ENCODE measurements at regions not wholly inside any gene's neighbourhood (a gene's known extent, or its start where the extent isn't known, plus 50 kb on each side); places are given as distances from the start of the nearest gene placed in this dataset.

DNA sequence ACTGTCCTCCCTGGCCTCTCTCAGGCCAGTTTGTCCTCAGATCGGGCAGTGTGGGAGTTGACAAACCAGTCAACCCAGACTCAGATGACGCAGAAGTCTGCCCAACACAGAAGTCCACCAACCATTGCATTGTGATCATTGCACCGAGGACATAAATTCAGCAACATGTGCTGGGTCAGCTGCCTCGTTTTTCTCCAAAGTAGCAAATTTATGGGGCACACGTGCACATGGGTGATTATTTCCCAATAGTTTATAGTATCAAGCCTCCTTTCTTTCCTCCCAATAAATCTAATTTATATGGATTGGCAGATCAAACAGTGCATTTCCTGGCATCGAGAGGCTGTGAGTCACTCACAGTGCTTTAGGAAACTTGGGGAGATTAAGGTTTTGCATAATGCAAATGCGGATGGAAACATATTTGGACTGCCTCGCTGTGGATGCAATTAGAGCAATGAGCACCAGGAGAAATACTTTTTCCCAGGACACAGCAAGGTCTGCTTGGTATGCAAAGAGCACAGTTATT lies 413.7 kb upstream of the SULF2 start:
- H2BK15ac ChIP-seq (ENCODE audit: low read depth, poor library complexity, severe bottlenecking): no peak overlapping the region
- no peak overlapping the region for H3K4ac ChIP-seq (ENCODE audit: low read depth in 1 of 2, low read length in 2 of 2)
- WGBS: 77% methylated on average over 8 of the region's 8 CpGs
- H3K36me3 ChIP-seq (ENCODE audit: control insufficient read depth in 1 of 2, insufficient read depth in 2 of 2, low read depth in 1 of 2, low read length in 2 of 2): no peaks in the 10 kb centered on the region
- no peak overlapping the region for H2BK12ac ChIP-seq (ENCODE audit: low read length in 2 of 2)
- no peak overlapping the region for H2BK120ac ChIP-seq (ENCODE audit: low read depth, low read length)
- H3K27me3 ChIP-seq (ENCODE audit: control insufficient read depth in 1 of 2, insufficient read depth in 1 of 2, low read length in 2 of 2): peaks cover 8 to 71% of the 10 kb centered on the region in 2 experiments
- no peak overlapping the region for H3K27ac ChIP-seq (ENCODE audit: low read length, poor library complexity, severe bottlenecking)
- H4K8ac ChIP-seq (ENCODE audit: low read length): no peak overlapping the region
- H3K4me2 ChIP-seq (ENCODE audit: low read length, poor library complexity, severe bottlenecking): no peak overlapping the region
- H3K18ac ChIP-seq (ENCODE audit: low read depth in 1 of 2, low read length in 2 of 2): no peak overlapping the region
- peaks cover 3% of the 10 kb centered on the region for H3K4me1 ChIP-seq (ENCODE audit: control insufficient read depth, insufficient read depth, low read depth, low read length)
- H4K91ac ChIP-seq (ENCODE audit: low read length): no peak overlapping the region
- H2AK5ac ChIP-seq (ENCODE audit: low read length, severe bottlenecking): no peak overlapping the region
- H3K4me3 ChIP-seq (ENCODE audit: insufficient read depth in 1 of 2, low read depth in 1 of 2, low read length in 2 of 2): no peak overlapping the region
- no peak overlapping the region for H2AFZ ChIP-seq (ENCODE audit: low read depth, low read length)
- no peaks in the 10 kb centered on the region for H3K9me3 ChIP-seq (ENCODE audit: control insufficient read depth, low read length)
- H3K14ac ChIP-seq (ENCODE audit: low read length in 2 of 2): no peak overlapping the region
- H3K79me1 ChIP-seq (replicated peaks; ENCODE audit: low read length, poor library complexity, severe bottlenecking): no peaks in the 10 kb centered on the region
- no peak overlapping the region for H2BK5ac ChIP-seq (ENCODE audit: low read depth, low read length, poor library complexity, severe bottlenecking)
- DNase-seq: peak; percentile 57
- no peak overlapping the region for H3K9ac ChIP-seq (ENCODE audit: low read length)
- H3K23ac ChIP-seq (ENCODE audit: low read length in 2 of 2): no peak overlapping the region

DNA sequence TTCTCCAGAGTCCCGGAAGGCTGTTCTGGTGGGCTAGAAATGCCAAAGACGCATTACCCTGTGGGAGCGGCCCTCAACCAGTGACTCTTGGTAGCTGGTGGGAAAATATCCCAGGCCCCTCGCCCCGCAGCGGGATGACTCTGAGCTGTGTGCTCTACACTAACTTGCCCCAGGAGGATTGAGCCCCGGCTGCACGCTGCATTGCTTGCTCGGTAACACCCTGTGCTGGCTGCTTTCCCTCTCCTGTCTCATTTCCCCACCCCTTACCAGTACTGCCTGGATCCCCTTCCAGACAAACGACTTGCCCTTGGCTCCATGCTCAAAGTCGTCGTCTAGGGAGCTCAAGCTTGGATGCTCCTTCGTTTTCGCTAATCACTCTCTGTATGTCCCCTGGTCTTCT lies 411.8 kb upstream of the SULF2 start:
- H3K23ac ChIP-seq (ENCODE audit: low read length in 2 of 2): no peak overlapping the region
- WGBS: 88% methylated on average over 14 of the region's 14 CpGs

GRCh38 chr20:48196486-48196885 lies 411.2 kb upstream of the SULF2 start:
- Histone ChIP-seq H3K14ac (ENCODE audit: low read length in 2 of 2) (no peak overlapping the region), H4K8ac (ENCODE audit: low read length) (no peak overlapping the region), H2BK5ac (ENCODE audit: low read depth, low read length, poor library complexity, severe bottlenecking) (no peak overlapping the region), H3K4me1 (ENCODE audit: control insufficient read depth, insufficient read depth, low read depth, low read length) (peaks cover 3% of the 10 kb centered on the region), H3K79me1 (replicated peaks; ENCODE audit: low read length, poor library complexity, severe bottlenecking) (no peaks in the 10 kb centered on the region), H3K23ac (ENCODE audit: low read length in 2 of 2) (no peak overlapping the region), H3K4me2 (ENCODE audit: low read length, poor library complexity, severe bottlenecking) (no peak overlapping the region), H3K18ac (ENCODE audit: low read depth in 1 of 2, low read length in 2 of 2) (no peak overlapping the region), H3K4ac (ENCODE audit: low read depth in 1 of 2, low read length in 2 of 2) (no peak overlapping the region), H4K91ac (ENCODE audit: low read length) (no peak overlapping the region), H3K4me3 (ENCODE audit: insufficient read depth in 1 of 2, low read depth in 1 of 2, low read length in 2 of 2) (no peak overlapping the region), H3K36me3 (ENCODE audit: control insufficient read depth in 1 of 2, insufficient read depth in 2 of 2, low read depth in 1 of 2, low read length in 2 of 2) (no peaks in the 10 kb centered on the region), H2AK5ac (ENCODE audit: low read length, severe bottlenecking) (no peak overlapping the region), H3K27me3 (ENCODE audit: control insufficient read depth in 1 of 2, insufficient read depth in 1 of 2, low read length in 2 of 2) (peaks cover 4 to 60% of the 10 kb centered on the region in 2 experiments), H3K9me3 (ENCODE audit: control insufficient read depth, low read length) (no peaks in the 10 kb centered on the region), H3K9ac (ENCODE audit: low read length) (no peak overlapping the region), H2AFZ (ENCODE audit: low read depth, low read length) (no peak overlapping the region), H2BK120ac (ENCODE audit: low read depth, low read length) (no peak overlapping the region), H2BK15ac (ENCODE audit: low read depth, poor library complexity, severe bottlenecking) (no peak overlapping the region), H3K27ac (ENCODE audit: low read length, poor library complexity, severe bottlenecking) (no peak overlapping the region), H2BK12ac (ENCODE audit: low read length in 2 of 2) (no peak overlapping the region)
- 74% methylated on average over 10 of the region's 10 CpGs for WGBS
- no peak for DNase-seq

More for the DNA sequence above, 411.8 kb upstream of the SULF2 start:
- Histone ChIP-seq H2BK15ac (ENCODE audit: low read depth, poor library complexity, severe bottlenecking) (no peak overlapping the region), H3K4me2 (ENCODE audit: low read length, poor library complexity, severe bottlenecking) (no peak overlapping the region), H3K14ac (ENCODE audit: low read length in 2 of 2) (no peak overlapping the region), H3K79me1 (replicated peaks; ENCODE audit: low read length, poor library complexity, severe bottlenecking) (no peaks in the 10 kb centered on the region), H3K4me1 (ENCODE audit: control insufficient read depth, insufficient read depth, low read depth, low read length) (peaks cover 3% of the 10 kb centered on the region), H3K27me3 (ENCODE audit: control insufficient read depth in 1 of 2, insufficient read depth in 1 of 2, low read length in 2 of 2) (peaks cover 8 to 65% of the 10 kb centered on the region in 2 experiments), H3K9ac (ENCODE audit: low read length) (no peak overlapping the region), H2BK5ac (ENCODE audit: low read depth, low read length, poor library complexity, severe bottlenecking) (no peak overlapping the region), H2AK5ac (ENCODE audit: low read length, severe bottlenecking) (no peak overlapping the region), H2AFZ (ENCODE audit: low read depth, low read length) (no peak overlapping the region), H3K27ac (ENCODE audit: low read length, poor library complexity, severe bottlenecking) (no peak overlapping the region), H3K9me3 (ENCODE audit: control insufficient read depth, low read length) (no peaks in the 10 kb centered on the region), H3K4me3 (ENCODE audit: insufficient read depth in 1 of 2, low read depth in 1 of 2, low read length in 2 of 2) (no peak overlapping the region), H3K18ac (ENCODE audit: low read depth in 1 of 2, low read length in 2 of 2) (no peak overlapping the region), H3K4ac (ENCODE audit: low read depth in 1 of 2, low read length in 2 of 2) (no peak overlapping the region), H2BK120ac (ENCODE audit: low read depth, low read length) (no peak overlapping the region), H2BK12ac (ENCODE audit: low read length in 2 of 2) (no peak overlapping the region), H4K8ac (ENCODE audit: low read length) (no peak overlapping the region), H4K91ac (ENCODE audit: low read length) (no peak overlapping the region), H3K36me3 (ENCODE audit: control insufficient read depth in 1 of 2, insufficient read depth in 2 of 2, low read depth in 1 of 2, low read length in 2 of 2) (no peaks in the 10 kb centered on the region)
- DNase-seq: no peak

- DNase-seq: no peak
Measured at GRCh38 chr20:48196001-48196400, 410.7 kb upstream of the SULF2 start.

More at GRCh38 chr20:48196001-48196400, 410.7 kb upstream of the SULF2 start:
- H4K8ac ChIP-seq (ENCODE audit: low read length): no peak overlapping the region
- H3K27me3 ChIP-seq (ENCODE audit: control insufficient read depth in 1 of 2, insufficient read depth in 1 of 2, low read length in 2 of 2): peaks cover 0 to 55% of the 10 kb centered on the region in 2 experiments
- peaks cover 5% of the 10 kb centered on the region for H3K4me1 ChIP-seq (ENCODE audit: control insufficient read depth, insufficient read depth, low read depth, low read length)
- H3K79me1 ChIP-seq (replicated peaks; ENCODE audit: low read length, poor library complexity, severe bottlenecking): no peaks in the 10 kb centered on the region
- H2BK5ac ChIP-seq (ENCODE audit: low read depth, low read length, poor library complexity, severe bottlenecking): no peak overlapping the region
- WGBS: 69% methylated on average over 4 of the region's 5 CpGs
- H3K23ac ChIP-seq (ENCODE audit: low read length in 2 of 2): no peak overlapping the region
- H3K4me3 ChIP-seq (ENCODE audit: insufficient read depth in 1 of 2, low read depth in 1 of 2, low read length in 2 of 2): no peak overlapping the region
- H3K4me2 ChIP-seq (ENCODE audit: low read length, poor library complexity, severe bottlenecking): no peak overlapping the region
- no peak overlapping the region for H2BK120ac ChIP-seq (ENCODE audit: low read depth, low read length)
- H3K9ac ChIP-seq (ENCODE audit: low read length): no peak overlapping the region
- H4K91ac ChIP-seq (ENCODE audit: low read length): no peak overlapping the region
- H3K36me3 ChIP-seq (ENCODE audit: control insufficient read depth in 1 of 2, insufficient read depth in 2 of 2, low read depth in 1 of 2, low read length in 2 of 2): no peaks in the 10 kb centered on the region
- H3K4ac ChIP-seq (ENCODE audit: low read depth in 1 of 2, low read length in 2 of 2): no peak overlapping the region
- H2BK12ac ChIP-seq (ENCODE audit: low read length in 2 of 2): no peak overlapping the region
- H3K18ac ChIP-seq (ENCODE audit: low read depth in 1 of 2, low read length in 2 of 2): no peak overlapping the region
- no peak overlapping the region for H2AFZ ChIP-seq (ENCODE audit: low read depth, low read length)
- no peak overlapping the region for H2BK15ac ChIP-seq (ENCODE audit: low read depth, poor library complexity, severe bottlenecking)
- H3K9me3 ChIP-seq (ENCODE audit: control insufficient read depth, low read length): no peaks in the 10 kb centered on the region
- no peak overlapping the region for H2AK5ac ChIP-seq (ENCODE audit: low read length, severe bottlenecking)
- H3K27ac ChIP-seq (ENCODE audit: low read length, poor library complexity, severe bottlenecking): no peak overlapping the region
- no peak overlapping the region for H3K14ac ChIP-seq (ENCODE audit: low read length in 2 of 2)
